Colonic mucosa (tissue), 4 donors: ENCODE measurements at regions not wholly inside any gene's neighbourhood (a gene's known extent, or its start where the extent isn't known, plus 50 kb on each side); places are given as distances from the start of the nearest gene placed in this dataset.

Experiments
- DNase-seq: peaks from one replicate; pipeline ENCODE4 v3.0.0-alpha.2; 2020
- H3K27ac ChIP-seq: fragments of 200-600 bp; one replicate; pipeline ENCODE4 v1.8.0; 2021
- H3K27me3 ChIP-seq: fragments of 200-600 bp; one replicate; pipeline ENCODE4 v1.8.0; 2021
- H3K36me3 ChIP-seq: fragments of 200-600 bp; one replicate; pipeline ENCODE4 v1.8.0; 2021
- H3K4me1 ChIP-seq: fragments of 200-600 bp; one replicate; pipeline ENCODE4 v1.8.0; 2021; ENCODE audit warnings: mild to moderate bottlenecking
- H3K4me3 ChIP-seq: fragments of 200-600 bp; one replicate; pipeline ENCODE4 v1.8.0; 2021
- H3K9ac ChIP-seq, 2 donors: one replicate each; pipeline ENCODE4 v1.7.0; 2013; ENCODE audit warnings: control low read depth in 2 of 2, low read depth in 2 of 2, low read length in 2 of 2
- H3K9me3 ChIP-seq: fragments of 200-600 bp; one replicate; pipeline ENCODE4 v1.8.0; 2021
- intact Hi-C: fragments of 100-400 bp; cut with DNase I; formaldehyde crosslinking; loops from one replicate; pipeline ENCODE4 v1.14.1; 2022
- TF ChIP-seq, protein P1 (sequence below): fragments of 200-600 bp; IDR thresholded peaks from one replicate; pipeline ENCODE4 v1.8.0; 2022; ENCODE audit warnings: antibody characterized with exemption, mild to moderate bottlenecking
- donor health status: healthy.
- donor health status: DM: no; HTN: no; CAD: no.
- donor health status: DM: no; HTN: no; CAD: no.

DNA sequence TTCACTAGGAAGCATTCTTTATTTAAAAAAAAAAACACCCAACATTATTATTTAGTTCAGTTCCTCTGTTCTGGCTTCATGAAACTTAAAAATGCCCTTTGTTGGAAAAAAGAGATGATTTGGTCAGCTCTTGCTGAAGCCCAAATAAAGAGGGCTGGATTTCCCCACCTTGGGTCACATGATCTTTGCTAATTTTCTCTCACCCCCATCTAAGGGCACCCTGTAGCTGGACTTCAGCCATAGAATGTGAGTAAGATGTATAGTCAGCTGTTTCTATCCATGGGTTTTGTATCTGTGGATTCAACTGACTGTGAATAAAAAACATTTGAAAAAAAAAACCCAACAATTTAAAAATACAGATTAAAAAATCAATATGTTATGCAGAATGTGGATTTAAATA lies 213.9 kb upstream of the SULF2 start:
- Histone ChIP-seq H3K27me3 (no peaks in the 10 kb centered on the region), H3K9ac (no peak overlapping the region), H3K9me3 (no peaks in the 10 kb centered on the region), H3K36me3 (no peaks in the 10 kb centered on the region), H3K27ac (no peak overlapping the region), H3K4me3 (no peak overlapping the region), H3K4me1 (no peaks in the 10 kb centered on the region)
- TF ChIP-seq, protein P1, sequence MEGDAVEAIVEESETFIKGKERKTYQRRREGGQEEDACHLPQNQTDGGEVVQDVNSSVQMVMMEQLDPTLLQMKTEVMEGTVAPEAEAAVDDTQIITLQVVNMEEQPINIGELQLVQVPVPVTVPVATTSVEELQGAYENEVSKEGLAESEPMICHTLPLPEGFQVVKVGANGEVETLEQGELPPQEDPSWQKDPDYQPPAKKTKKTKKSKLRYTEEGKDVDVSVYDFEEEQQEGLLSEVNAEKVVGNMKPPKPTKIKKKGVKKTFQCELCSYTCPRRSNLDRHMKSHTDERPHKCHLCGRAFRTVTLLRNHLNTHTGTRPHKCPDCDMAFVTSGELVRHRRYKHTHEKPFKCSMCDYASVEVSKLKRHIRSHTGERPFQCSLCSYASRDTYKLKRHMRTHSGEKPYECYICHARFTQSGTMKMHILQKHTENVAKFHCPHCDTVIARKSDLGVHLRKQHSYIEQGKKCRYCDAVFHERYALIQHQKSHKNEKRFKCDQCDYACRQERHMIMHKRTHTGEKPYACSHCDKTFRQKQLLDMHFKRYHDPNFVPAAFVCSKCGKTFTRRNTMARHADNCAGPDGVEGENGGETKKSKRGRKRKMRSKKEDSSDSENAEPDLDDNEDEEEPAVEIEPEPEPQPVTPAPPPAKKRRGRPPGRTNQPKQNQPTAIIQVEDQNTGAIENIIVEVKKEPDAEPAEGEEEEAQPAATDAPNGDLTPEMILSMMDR, result no peak
- intact Hi-C loops, result no loop called here
- no peak for DNase-seq

DNA sequence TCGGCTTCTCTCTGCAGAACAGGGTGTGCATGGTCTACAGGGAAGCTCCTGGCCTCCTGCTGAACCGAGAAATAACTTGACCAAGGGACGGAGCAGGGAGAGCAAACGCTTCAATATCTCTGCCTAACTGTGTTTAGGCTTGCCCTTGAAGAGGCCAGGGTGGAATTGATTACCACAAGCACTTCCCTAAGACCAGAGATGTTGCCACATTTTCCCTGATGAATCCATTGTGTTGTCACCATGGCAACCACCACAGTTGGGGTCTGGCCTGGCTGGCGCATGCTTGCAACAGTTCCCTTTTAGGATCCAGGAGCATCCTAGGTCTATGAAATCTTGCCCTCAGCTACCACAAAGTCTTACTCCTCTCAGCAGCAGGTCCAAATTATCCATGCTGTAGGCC lies 213.5 kb upstream of the SULF2 start:
- Histone ChIP-seq H3K4me1 (no peaks in the 10 kb centered on the region), H3K9ac (no peak overlapping the region), H3K36me3 (no peaks in the 10 kb centered on the region), H3K27me3 (no peaks in the 10 kb centered on the region), H3K4me3 (no peak overlapping the region), H3K9me3 (no peaks in the 10 kb centered on the region), H3K27ac (no peak overlapping the region)
- no peak for DNase-seq
- TF ChIP-seq, protein P1, result no peak
- intact Hi-C loops, result no loop called here

DNA sequence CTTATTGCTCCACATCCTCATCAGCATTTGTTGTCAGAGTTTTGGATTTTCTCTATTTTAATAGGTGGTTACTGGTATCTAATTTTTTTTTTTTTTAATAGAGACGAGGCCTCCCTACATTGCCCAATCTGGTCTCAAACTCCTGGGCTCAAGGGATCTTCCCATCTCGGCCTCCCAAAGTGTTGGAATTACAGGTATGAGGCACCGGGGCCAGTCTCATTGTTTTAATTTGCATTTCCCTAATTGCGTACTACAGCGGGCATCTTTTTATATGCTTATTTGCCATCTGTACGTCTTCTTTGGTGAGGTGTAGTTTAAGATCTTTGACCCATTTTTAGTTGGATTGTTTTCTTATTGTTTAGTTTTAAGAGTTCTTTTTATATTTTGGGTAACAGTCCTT lies 210.4 kb upstream of the SULF2 start:
- no peak overlapping the region for H3K9ac ChIP-seq
- H3K4me1 ChIP-seq, result no peaks in the 10 kb centered on the region
- H3K27ac ChIP-seq, result no peak overlapping the region
- DNase-seq, result no peak
- H3K9me3 ChIP-seq, result no peaks in the 10 kb centered on the region
- no peaks in the 10 kb centered on the region for H3K36me3 ChIP-seq
- no peaks in the 10 kb centered on the region for H3K27me3 ChIP-seq
- intact Hi-C loops, result no loop called here
- H3K4me3 ChIP-seq, result no peak overlapping the region
- TF ChIP-seq, protein P1, result no peak

DNA sequence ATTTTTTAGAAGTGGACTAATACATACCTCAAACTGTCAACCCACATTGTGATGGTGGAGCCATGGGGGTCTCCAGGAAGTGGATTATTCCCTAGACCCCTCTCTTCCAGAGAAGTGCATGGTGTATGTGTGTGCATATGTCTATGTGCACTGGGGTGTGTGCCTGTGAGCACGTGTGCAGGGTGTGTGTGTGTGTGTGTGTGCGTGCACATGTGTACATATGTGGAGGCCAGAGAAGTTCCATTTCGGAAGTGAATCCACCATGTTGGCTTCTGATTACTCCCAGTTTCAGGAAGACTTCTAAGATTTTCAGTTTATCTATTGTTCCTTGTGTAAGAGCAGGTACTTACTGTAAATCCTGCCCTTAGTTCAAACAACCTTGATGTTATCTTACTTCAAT lies 208.5 kb upstream of the SULF2 start:
- DNase-seq, result no peak
- H3K9me3 ChIP-seq, result no peaks in the 10 kb centered on the region
- no peak overlapping the region for H3K4me3 ChIP-seq
- no peaks in the 10 kb centered on the region for H3K36me3 ChIP-seq
- H3K27ac ChIP-seq, result no peak overlapping the region
- intact Hi-C loops, result no loop called here
- no peaks in the 10 kb centered on the region for H3K4me1 ChIP-seq
- no peaks in the 10 kb centered on the region for H3K27me3 ChIP-seq
- no peak overlapping the region for H3K9ac ChIP-seq
- TF ChIP-seq, protein P1, result no peak

- Histone ChIP-seq H3K27ac (no peak overlapping the region), H3K4me1 (no peaks in the 10 kb centered on the region), H3K4me3 (no peak overlapping the region), H3K9me3 (no peaks in the 10 kb centered on the region), H3K9ac (no peak overlapping the region), H3K36me3 (no peaks in the 10 kb centered on the region), H3K27me3 (no peaks in the 10 kb centered on the region)
- TF ChIP-seq, protein P1, result no peak
- DNase-seq, result peak; percentile 43
- intact Hi-C loops, result no loop called here
These were observed 207.9 kb upstream of the SULF2 start for GRCh38 chr20:47993035-47993755.
